M059J (cell line): ENCODE measurements at regions not wholly inside any gene's neighbourhood (a gene's known extent, or its start where the extent isn't known, plus 50 kb on each side); places are given as distances from the start of the nearest gene placed in this dataset.
"Not testable (repeated sequence)": the region's sequence is repeated elsewhere in the genome, so short reads cannot be mapped to it uniquely, and the experiment has no call there.

ENCODE experiments used
- DNase-seq: peaks from one replicate; pipeline ENCODE4 v3.0.0-alpha.2; 2012; ENCODE audit warnings: low read depth

- DNase-seq: no peak
Observed at GRCh38 chr15:35992791-35993190, 446.8 kb upstream of the DPH6 start.

- DNase-seq: no peak
Observed at GRCh38 chr15:35993196-35993595, 447.2 kb upstream of the DPH6 start.

- no peak for DNase-seq
Observed at GRCh38 chr15:35994876-35995275, 448.9 kb upstream of the DPH6 start.

GRCh38 chr15:35998663-35999602 is 453.0 kb upstream of the DPH6 start:
- no peak for DNase-seq

GRCh38 chr15:36004891-36005490 is 459.0 kb upstream of the DPH6 start:
- DNase-seq: no peak

- DNase-seq: no peak
Observed at GRCh38 chr15:36005542-36005941, 459.6 kb upstream of the DPH6 start.

- no peak for DNase-seq
Observed at GRCh38 chr15:36007699-36008098, 461.7 kb upstream of the DPH6 start.

GRCh38 chr15:36008719-36009118 is 462.8 kb upstream of the DPH6 start:
- DNase-seq: no peak

- no peak for DNase-seq
Observed at GRCh38 chr15:36024031-36024688, 478.2 kb upstream of the DPH6 start.

- DNase-seq: no peak
Observed at GRCh38 chr15:36026627-36027283, 480.8 kb upstream of the DPH6 start.

GRCh38 chr15:36029606-36030210 is 483.7 kb upstream of the DPH6 start:
- peak; percentile 2 for DNase-seq

GRCh38 chr15:36039996-36040572 is 494.1 kb upstream of the DPH6 start:
- DNase-seq: no peak

- not testable (repeated sequence) for DNase-seq
Observed at GRCh38 chr15:36047018-36047716, 501.2 kb upstream of the DPH6 start.

- no peak for DNase-seq
Observed at GRCh38 chr15:36050899-36051298, 504.9 kb upstream of the DPH6 start.

GRCh38 chr15:36052641-36053040 is 506.7 kb upstream of the DPH6 start:
- DNase-seq: peak; percentile 23

GRCh38 chr15:36053746-36054145 is 507.8 kb upstream of the DPH6 start:
- no peak for DNase-seq

- DNase-seq: no peak
Observed at GRCh38 chr15:36059596-36059995, 513.6 kb upstream of the DPH6 start.

GRCh38 chr15:36062357-36062756 is 516.4 kb upstream of the DPH6 start:
- no peak for DNase-seq

- no peak for DNase-seq
Observed at GRCh38 chr15:36066757-36067156, 512.7 kb upstream of the CDIN1 start.

- no peak for DNase-seq
Observed at GRCh38 chr15:36067483-36068274, 511.7 kb upstream of the CDIN1 start.
